GM23338 (cell line): ENCODE measurements at regions not wholly inside any gene's neighbourhood (a gene's known extent, or its start where the extent isn't known, plus 50 kb on each side); places are given as distances from the start of the nearest gene placed in this dataset.

Experiments used
- ATAC-seq: fragments of 200-7000 bp; cut with Tn5 transposase; 3 replicates; pipeline ENCODE4 v1.9.1; 2020
- DNase-seq: peaks from one replicate; pipeline ENCODE4 v3.0.0-alpha.2; 2015; ENCODE audit warnings: low spot score
- H2AFZ ChIP-seq: fragments of 200-600 bp; sonication (generic); 2 replicates; pipeline ENCODE4 v1.8.0; 2016; ENCODE audit warnings: antibody characterized with exemption, mild to moderate bottlenecking, moderate library complexity
- H3F3A ChIP-seq: fragments of 200-600 bp; sonication (generic); replicated peaks from 2 replicates; pipeline ENCODE4 v1.8.0; 2017; ENCODE audit warnings: antibody characterized with exemption, mixed run types, low read depth
- H3K27ac ChIP-seq: fragments of 200-600 bp; sonication (generic); 2 replicates; pipeline ENCODE4 v1.6.1; 2016; ENCODE audit warnings: low read depth
- H3K27me3 ChIP-seq: fragments of 200-600 bp; sonication (generic); 2 replicates; pipeline ENCODE4 v1.8.0; 2016; ENCODE audit warnings: mild to moderate bottlenecking, mixed run types, moderate library complexity; ENCODE audit not compliant: insufficient read depth
- H3K36me3 ChIP-seq: fragments of 200-600 bp; sonication (generic); 2 replicates; pipeline ENCODE4 v1.8.0; 2016; ENCODE audit warnings: mild to moderate bottlenecking; ENCODE audit not compliant: insufficient read depth
- H3K4me1 ChIP-seq: fragments of 200-600 bp; sonication (generic); 2 replicates; pipeline ENCODE4 v1.8.0; 2016; ENCODE audit warnings: mild to moderate bottlenecking, moderate library complexity; ENCODE audit not compliant: insufficient read depth
- H3K4me2 ChIP-seq: fragments of 200-600 bp; sonication (generic); 2 replicates; pipeline ENCODE4 v1.7.1; 2017; ENCODE audit warnings: mixed run types
- H3K4me3 ChIP-seq: fragments of 200-600 bp; sonication (generic); 2 replicates; pipeline ENCODE4 v1.6.1; 2016; ENCODE audit warnings: mixed run types
- H3K79me2 ChIP-seq: fragments of 200-600 bp; sonication (generic); replicated peaks from 2 replicates; pipeline ENCODE4 v1.8.0; 2017; ENCODE audit warnings: mild to moderate bottlenecking; ENCODE audit not compliant: insufficient read depth
- H3K9me2 ChIP-seq: fragments of 200-600 bp; sonication (generic); 2 replicates; pipeline ENCODE4 v1.8.0; 2017; ENCODE audit not compliant: insufficient read depth
- H4K20me1 ChIP-seq: fragments of 200-600 bp; sonication (generic); replicated peaks from 2 replicates; pipeline ENCODE4 v1.8.0; 2017; ENCODE audit warnings: mild to moderate bottlenecking; ENCODE audit not compliant: insufficient read depth
- H3K27ac Mint-ChIP-seq: 2 replicates; pipeline ENCODE4 v1.8.0; 2020; ENCODE audit warnings: inconsistent platforms, mild to moderate bottlenecking, moderate library complexity, mixed read lengths
- H3K27me3 Mint-ChIP-seq: 3 replicates; pipeline ENCODE4 v1.8.0; 2022; ENCODE audit warnings: low read depth, mild to moderate bottlenecking, moderate library complexity, mixed read lengths, inconsistent platforms; ENCODE audit not compliant: insufficient read depth, poor library complexity
- H3K36me3 Mint-ChIP-seq: 3 replicates; pipeline ENCODE4 v1.8.0; 2021; ENCODE audit warnings: low read depth, mild to moderate bottlenecking, inconsistent platforms, moderate library complexity, mixed read lengths
- H3K4me1 Mint-ChIP-seq: 3 replicates; pipeline ENCODE4 v1.8.0; 2020; ENCODE audit warnings: mild to moderate bottlenecking, inconsistent platforms, mixed read lengths
- H3K4me3 Mint-ChIP-seq: 3 replicates; pipeline ENCODE4 v1.8.0; 2021; ENCODE audit warnings: moderate library complexity, mild to moderate bottlenecking, inconsistent platforms, mixed read lengths
- H3K9me3 Mint-ChIP-seq: 3 replicates; pipeline ENCODE4 v1.8.0; 2020; ENCODE audit warnings: moderate library complexity, mild to moderate bottlenecking, inconsistent platforms, mixed read lengths
- CREB1 ChIP-seq: fragments of 250-450 bp; sonication (Bioruptor Pico); IDR thresholded peaks from 2 replicates; pipeline ENCODE4 v1.5.0; 2020; ENCODE audit warnings: low read depth, mild to moderate bottlenecking, moderate library complexity
- EZH2 ChIP-seq: fragments of 200-600 bp; sonication (generic); IDR thresholded peaks from one replicate; pipeline ENCODE4 v1.8.0; 2017; ENCODE audit warnings: antibody characterized with exemption, mild to moderate bottlenecking, low read depth; ENCODE audit not compliant: unreplicated experiment
- EZH2phosphoT487 ChIP-seq: fragments of 200-600 bp; sonication (generic); IDR thresholded peaks from one replicate; pipeline ENCODE4 v1.8.1; 2018; ENCODE audit warnings: antibody characterized with exemption; ENCODE audit not compliant: unreplicated experiment
- JUNB ChIP-seq: IDR thresholded peaks from one replicate; pipeline ENCODE4 v1.6.1; 2016; ENCODE audit warnings: antibody characterized with exemption; ENCODE audit not compliant: unreplicated experiment
- NANOG ChIP-seq: IDR thresholded peaks from 2 replicates; pipeline ENCODE4 v1.6.1; 2016; ENCODE audit warnings: antibody characterized with exemption, borderline replicate concordance
- POLR2AphosphoS5 ChIP-seq: IDR thresholded peaks from 2 replicates; pipeline ENCODE4 v1.6.1; 2016; ENCODE audit warnings: antibody characterized with exemption, low read depth
- STAT1 ChIP-seq: IDR thresholded peaks from one replicate; pipeline ENCODE4 v1.6.1; 2016; ENCODE audit warnings: antibody characterized with exemption; ENCODE audit not compliant: unreplicated experiment
- ZNF114 ChIP-seq: fragments of 250-450 bp; sonication (Bioruptor Pico); IDR thresholded peaks from 2 replicates; pipeline ENCODE4 v1.5.0; 2020; ENCODE audit warnings: mild to moderate bottlenecking, moderate library complexity
- ZNF331 ChIP-seq: fragments of 250-450 bp; sonication (Bioruptor Pico); IDR thresholded peaks from 2 replicates; pipeline ENCODE4 v1.5.0; 2020; ENCODE audit warnings: low read depth, mild to moderate bottlenecking, moderate library complexity
- TF ChIP-seq, protein P1 (sequence below): IDR thresholded peaks from 2 replicates; pipeline ENCODE4 v1.6.1; 2016; ENCODE audit warnings: antibody characterized with exemption
- TF ChIP-seq, protein P2 (sequence below): fragments of 250-450 bp; sonication (Bioruptor Pico); IDR thresholded peaks from 2 replicates; pipeline ENCODE4 v1.5.0; 2020; ENCODE audit warnings: mild to moderate bottlenecking, moderate library complexity
- TF ChIP-seq, protein P3 (sequence below): IDR thresholded peaks from one replicate; pipeline ENCODE4 v1.6.1; 2018; ENCODE audit warnings: antibody characterized with exemption; ENCODE audit not compliant: unreplicated experiment
- TF ChIP-seq, protein P4 (sequence below), 2 experiments: fragments of 200-600 bp in 1 of 2; sonication (generic) in 1 of 2; conservative IDR thresholded peaks; 2 replicates each; pipeline versions ENCODE4 v1.5.1 to v1.6.1; 2016 to 2017; ENCODE audit warnings: antibody characterized with exemption in 2 of 2, low read depth in 2 of 2, mild to moderate bottlenecking in 2 of 2, moderate library complexity in 1 of 2

DNA sequence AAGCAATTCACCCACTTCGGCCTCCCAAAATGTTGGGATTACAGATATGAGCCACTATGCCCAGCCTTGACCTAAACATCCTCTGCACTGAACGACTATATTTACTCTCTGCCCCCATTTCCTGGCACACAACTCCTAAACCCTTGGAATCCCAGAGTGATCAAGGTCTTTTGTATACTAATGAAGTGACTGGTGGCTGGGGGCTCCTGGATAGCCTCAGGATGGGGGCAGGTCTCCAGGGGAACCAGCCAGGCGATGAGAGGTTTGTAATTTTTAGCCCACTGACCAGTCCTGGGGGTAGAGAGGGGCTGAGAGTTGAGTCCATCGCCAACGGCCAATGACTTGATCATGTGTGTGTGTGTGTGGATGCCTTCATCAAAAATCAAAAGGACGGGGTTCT is 71.1 kb downstream of the FAM50B start:
- H3K36me3 ChIP-seq: 0 out of 2 replicates have a peak, but pooled peaks cover 4% of the 10 kb centered on the region
- no peak overlapping the region for H3K27ac Mint-ChIP-seq
- no peaks in the 10 kb centered on the region for H3F3A ChIP-seq
- DNase-seq (no peak), ATAC-seq (no peak)
- H3K27ac ChIP-seq: no peak overlapping the region
- no peak overlapping the region for H3K4me3 ChIP-seq
- no peaks in the 10 kb centered on the region for H4K20me1 ChIP-seq
- no peaks in the 10 kb centered on the region for H3K27me3 ChIP-seq
- 0 out of 2 replicates have a peak, but pooled peaks cover 3% of the 10 kb centered on the region for H3K9me2 ChIP-seq
- H3K9me3 Mint-ChIP-seq: peaks cover 34% of the 10 kb centered on the region
- peaks cover 10% of the 10 kb centered on the region; the same call in 1 of the 2 replicates for H3K4me1 ChIP-seq
- H3K79me2 ChIP-seq: no peaks in the 10 kb centered on the region
- no peak overlapping the region for H3K4me3 Mint-ChIP-seq
- H2AFZ ChIP-seq: 0 out of 2 replicates have a peak overlapping the region, but pooled peaks have one; percentile 18
- H3K27me3 Mint-ChIP-seq: peaks cover 13% of the 10 kb centered on the region
- peaks cover 16% of the 10 kb centered on the region for H3K4me1 Mint-ChIP-seq
- peaks cover 16% of the 10 kb centered on the region; the same call in 2 of the 3 replicates for H3K36me3 Mint-ChIP-seq
- TF ChIP-seq CREB1 (CRISPR knock-in tag): no peak
- TF ChIP-seq ZNF331 (CRISPR knock-in tag): no peak
- TF ChIP-seq JUNB: no peak
- TF ChIP-seq EZH2: no peak
- no peak for TF ChIP-seq STAT1
- TF ChIP-seq, protein P1, sequence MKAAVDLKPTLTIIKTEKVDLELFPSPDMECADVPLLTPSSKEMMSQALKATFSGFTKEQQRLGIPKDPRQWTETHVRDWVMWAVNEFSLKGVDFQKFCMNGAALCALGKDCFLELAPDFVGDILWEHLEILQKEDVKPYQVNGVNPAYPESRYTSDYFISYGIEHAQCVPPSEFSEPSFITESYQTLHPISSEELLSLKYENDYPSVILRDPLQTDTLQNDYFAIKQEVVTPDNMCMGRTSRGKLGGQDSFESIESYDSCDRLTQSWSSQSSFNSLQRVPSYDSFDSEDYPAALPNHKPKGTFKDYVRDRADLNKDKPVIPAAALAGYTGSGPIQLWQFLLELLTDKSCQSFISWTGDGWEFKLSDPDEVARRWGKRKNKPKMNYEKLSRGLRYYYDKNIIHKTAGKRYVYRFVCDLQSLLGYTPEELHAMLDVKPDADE: no peak
- TF ChIP-seq, protein P2, sequence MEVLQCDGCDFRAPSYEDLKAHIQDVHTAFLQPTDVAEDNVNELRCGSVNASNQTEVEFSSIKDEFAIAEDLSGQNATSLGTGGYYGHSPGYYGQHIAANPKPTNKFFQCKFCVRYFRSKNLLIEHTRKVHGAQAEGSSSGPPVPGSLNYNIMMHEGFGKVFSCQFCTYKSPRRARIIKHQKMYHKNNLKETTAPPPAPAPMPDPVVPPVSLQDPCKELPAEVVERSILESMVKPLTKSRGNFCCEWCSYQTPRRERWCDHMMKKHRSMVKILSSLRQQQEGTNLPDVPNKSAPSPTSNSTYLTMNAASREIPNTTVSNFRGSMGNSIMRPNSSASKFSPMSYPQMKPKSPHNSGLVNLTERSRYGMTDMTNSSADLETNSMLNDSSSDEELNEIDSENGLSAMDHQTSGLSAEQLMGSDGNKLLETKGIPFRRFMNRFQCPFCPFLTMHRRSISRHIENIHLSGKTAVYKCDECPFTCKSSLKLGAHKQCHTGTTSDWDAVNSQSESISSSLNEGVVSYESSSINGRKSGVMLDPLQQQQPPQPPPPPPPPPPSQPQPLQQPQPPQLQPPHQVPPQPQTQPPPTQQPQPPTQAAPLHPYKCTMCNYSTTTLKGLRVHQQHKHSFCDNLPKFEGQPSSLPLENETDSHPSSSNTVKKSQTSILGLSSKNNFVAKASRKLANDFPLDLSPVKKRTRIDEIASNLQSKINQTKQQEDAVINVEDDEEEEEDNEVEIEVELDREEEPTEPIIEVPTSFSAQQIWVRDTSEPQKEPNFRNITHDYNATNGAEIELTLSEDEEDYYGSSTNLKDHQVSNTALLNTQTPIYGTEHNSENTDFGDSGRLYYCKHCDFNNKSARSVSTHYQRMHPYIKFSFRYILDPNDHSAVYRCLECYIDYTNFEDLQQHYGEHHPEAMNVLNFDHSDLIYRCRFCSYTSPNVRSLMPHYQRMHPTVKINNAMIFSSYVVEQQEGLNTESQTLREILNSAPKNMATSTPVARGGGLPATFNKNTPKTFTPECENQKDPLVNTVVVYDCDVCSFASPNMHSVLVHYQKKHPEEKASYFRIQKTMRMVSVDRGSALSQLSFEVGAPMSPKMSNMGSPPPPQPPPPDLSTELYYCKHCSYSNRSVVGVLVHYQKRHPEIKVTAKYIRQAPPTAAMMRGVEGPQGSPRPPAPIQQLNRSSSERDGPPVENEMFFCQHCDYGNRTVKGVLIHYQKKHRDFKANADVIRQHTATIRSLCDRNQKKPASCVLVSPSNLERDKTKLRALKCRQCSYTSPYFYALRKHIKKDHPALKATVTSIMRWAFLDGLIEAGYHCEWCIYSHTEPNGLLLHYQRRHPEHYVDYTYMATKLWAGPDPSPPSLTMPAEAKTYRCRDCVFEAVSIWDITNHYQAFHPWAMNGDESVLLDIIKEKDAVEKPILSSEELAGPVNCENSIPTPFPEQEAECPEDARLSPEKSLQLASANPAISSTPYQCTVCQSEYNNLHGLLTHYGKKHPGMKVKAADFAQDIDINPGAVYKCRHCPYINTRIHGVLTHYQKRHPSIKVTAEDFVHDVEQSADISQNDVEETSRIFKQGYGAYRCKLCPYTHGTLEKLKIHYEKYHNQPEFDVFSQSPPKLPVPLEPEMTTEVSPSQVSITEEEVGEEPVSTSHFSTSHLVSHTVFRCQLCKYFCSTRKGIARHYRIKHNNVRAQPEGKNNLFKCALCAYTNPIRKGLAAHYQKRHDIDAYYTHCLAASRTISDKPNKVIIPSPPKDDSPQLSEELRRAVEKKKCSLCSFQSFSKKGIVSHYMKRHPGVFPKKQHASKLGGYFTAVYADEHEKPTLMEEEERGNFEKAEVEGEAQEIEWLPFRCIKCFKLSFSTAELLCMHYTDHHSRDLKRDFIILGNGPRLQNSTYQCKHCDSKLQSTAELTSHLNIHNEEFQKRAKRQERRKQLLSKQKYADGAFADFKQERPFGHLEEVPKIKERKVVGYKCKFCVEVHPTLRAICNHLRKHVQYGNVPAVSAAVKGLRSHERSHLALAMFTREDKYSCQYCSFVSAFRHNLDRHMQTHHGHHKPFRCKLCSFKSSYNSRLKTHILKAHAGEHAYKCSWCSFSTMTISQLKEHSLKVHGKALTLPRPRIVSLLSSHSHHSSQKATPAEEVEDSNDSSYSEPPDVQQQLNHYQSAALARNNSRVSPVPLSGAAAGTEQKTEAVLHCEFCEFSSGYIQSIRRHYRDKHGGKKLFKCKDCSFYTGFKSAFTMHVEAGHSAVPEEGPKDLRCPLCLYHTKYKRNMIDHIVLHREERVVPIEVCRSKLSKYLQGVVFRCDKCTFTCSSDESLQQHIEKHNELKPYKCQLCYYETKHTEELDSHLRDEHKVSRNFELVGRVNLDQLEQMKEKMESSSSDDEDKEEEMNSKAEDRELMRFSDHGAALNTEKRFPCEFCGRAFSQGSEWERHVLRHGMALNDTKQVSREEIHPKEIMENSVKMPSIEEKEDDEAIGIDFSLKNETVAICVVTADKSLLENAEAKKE: no peak
- no peak for TF ChIP-seq EZH2phosphoT487
- no peak for TF ChIP-seq POLR2AphosphoS5
- TF ChIP-seq ZNF114 (CRISPR knock-in tag): no peak
- no peak for TF ChIP-seq NANOG
- TF ChIP-seq, protein P3, sequence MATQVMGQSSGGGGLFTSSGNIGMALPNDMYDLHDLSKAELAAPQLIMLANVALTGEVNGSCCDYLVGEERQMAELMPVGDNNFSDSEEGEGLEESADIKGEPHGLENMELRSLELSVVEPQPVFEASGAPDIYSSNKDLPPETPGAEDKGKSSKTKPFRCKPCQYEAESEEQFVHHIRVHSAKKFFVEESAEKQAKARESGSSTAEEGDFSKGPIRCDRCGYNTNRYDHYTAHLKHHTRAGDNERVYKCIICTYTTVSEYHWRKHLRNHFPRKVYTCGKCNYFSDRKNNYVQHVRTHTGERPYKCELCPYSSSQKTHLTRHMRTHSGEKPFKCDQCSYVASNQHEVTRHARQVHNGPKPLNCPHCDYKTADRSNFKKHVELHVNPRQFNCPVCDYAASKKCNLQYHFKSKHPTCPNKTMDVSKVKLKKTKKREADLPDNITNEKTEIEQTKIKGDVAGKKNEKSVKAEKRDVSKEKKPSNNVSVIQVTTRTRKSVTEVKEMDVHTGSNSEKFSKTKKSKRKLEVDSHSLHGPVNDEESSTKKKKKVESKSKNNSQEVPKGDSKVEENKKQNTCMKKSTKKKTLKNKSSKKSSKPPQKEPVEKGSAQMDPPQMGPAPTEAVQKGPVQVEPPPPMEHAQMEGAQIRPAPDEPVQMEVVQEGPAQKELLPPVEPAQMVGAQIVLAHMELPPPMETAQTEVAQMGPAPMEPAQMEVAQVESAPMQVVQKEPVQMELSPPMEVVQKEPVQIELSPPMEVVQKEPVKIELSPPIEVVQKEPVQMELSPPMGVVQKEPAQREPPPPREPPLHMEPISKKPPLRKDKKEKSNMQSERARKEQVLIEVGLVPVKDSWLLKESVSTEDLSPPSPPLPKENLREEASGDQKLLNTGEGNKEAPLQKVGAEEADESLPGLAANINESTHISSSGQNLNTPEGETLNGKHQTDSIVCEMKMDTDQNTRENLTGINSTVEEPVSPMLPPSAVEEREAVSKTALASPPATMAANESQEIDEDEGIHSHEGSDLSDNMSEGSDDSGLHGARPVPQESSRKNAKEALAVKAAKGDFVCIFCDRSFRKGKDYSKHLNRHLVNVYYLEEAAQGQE: no peak
- TF ChIP-seq, protein P4, sequence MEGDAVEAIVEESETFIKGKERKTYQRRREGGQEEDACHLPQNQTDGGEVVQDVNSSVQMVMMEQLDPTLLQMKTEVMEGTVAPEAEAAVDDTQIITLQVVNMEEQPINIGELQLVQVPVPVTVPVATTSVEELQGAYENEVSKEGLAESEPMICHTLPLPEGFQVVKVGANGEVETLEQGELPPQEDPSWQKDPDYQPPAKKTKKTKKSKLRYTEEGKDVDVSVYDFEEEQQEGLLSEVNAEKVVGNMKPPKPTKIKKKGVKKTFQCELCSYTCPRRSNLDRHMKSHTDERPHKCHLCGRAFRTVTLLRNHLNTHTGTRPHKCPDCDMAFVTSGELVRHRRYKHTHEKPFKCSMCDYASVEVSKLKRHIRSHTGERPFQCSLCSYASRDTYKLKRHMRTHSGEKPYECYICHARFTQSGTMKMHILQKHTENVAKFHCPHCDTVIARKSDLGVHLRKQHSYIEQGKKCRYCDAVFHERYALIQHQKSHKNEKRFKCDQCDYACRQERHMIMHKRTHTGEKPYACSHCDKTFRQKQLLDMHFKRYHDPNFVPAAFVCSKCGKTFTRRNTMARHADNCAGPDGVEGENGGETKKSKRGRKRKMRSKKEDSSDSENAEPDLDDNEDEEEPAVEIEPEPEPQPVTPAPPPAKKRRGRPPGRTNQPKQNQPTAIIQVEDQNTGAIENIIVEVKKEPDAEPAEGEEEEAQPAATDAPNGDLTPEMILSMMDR (conservative IDR thresholded peaks at IDR 0.05; ENCODE audit: low read depth in 2 of 2): no peak
- no peak overlapping the region for H3K4me2 ChIP-seq
